DND-41 (cell line): ENCODE measurements at regions not wholly inside any gene's neighbourhood (a gene's known extent, or its start where the extent isn't known, plus 50 kb on each side); places are given as distances from the start of the nearest gene placed in this dataset.

Experiments used
- EZH2 ChIP-seq: IDR thresholded peaks from 3 replicates; pipeline ENCODE4 v1.6.1; 2012; ENCODE audit warnings: borderline replicate concordance, low read depth, mild to moderate bottlenecking, moderate library complexity, low read length, inconsistent platforms; ENCODE audit not compliant: severe bottlenecking
- TF ChIP-seq, protein P1 (sequence below): IDR thresholded peaks from 2 replicates; pipeline ENCODE4 v1.5.1; 2012; ENCODE audit warnings: borderline replicate concordance, low read length, moderate library complexity, mild to moderate bottlenecking; ENCODE audit not compliant: poor library complexity, severe bottlenecking; ENCODE audit errors: extremely low read depth

DNA sequence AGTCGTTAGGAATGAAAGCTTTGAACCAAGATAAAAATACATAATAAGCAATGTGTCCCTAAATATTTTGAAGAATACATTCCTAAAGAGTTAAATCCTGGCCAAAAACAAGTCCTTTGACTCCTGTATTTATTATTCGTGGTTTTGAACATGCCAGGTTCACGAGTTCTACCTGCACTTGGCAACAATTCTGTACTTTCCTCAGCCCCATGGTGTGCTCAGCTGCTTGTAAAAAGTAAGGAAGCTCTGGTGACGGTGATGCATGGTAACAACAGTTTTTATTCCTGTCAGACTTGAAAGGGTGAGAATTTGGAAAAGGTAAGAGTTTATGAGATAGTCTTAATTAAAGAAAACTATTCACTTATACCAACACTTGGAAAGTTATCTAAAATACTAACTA, 95.0 kb upstream of the KLF12 start:
- TF ChIP-seq, protein P1, sequence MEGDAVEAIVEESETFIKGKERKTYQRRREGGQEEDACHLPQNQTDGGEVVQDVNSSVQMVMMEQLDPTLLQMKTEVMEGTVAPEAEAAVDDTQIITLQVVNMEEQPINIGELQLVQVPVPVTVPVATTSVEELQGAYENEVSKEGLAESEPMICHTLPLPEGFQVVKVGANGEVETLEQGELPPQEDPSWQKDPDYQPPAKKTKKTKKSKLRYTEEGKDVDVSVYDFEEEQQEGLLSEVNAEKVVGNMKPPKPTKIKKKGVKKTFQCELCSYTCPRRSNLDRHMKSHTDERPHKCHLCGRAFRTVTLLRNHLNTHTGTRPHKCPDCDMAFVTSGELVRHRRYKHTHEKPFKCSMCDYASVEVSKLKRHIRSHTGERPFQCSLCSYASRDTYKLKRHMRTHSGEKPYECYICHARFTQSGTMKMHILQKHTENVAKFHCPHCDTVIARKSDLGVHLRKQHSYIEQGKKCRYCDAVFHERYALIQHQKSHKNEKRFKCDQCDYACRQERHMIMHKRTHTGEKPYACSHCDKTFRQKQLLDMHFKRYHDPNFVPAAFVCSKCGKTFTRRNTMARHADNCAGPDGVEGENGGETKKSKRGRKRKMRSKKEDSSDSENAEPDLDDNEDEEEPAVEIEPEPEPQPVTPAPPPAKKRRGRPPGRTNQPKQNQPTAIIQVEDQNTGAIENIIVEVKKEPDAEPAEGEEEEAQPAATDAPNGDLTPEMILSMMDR = no peak
- no peak for TF ChIP-seq EZH2
